ENCODE measurements at regions not wholly inside any gene's neighbourhood (a gene's known extent, or its start where the extent isn't known, plus 50 kb on each side); places are given as distances from the start of the nearest gene placed in this dataset.
"Not testable (repeated sequence)": the region's sequence is repeated elsewhere in the genome, so short reads cannot be mapped to it uniquely, and the experiment has no call there.

- not testable (repeated sequence) for TF ChIP-seq CTCF (conservative IDR thresholded peaks at IDR 0.05); ZFX (IDR thresholded peaks at IDR 0.05)
Observed at GRCh38 chr16:9670616-9671015, 511.6 kb downstream of the GRIN2A start.

Measured in C4-2B (cell line).